Forelimb muscle (tissue), 1 donor: ENCODE measurements at regions not wholly inside any gene's neighbourhood (a gene's known extent, or its start where the extent isn't known, plus 50 kb on each side); places are given as distances from the start of the nearest gene placed in this dataset.

Experiments used
- DNase-seq: peaks from one replicate; pipeline ENCODE4 v3.0.0-alpha.2; 2013; ENCODE audit warnings: low read depth

GRCh38 chr12:17809206-17809605 is 280.8 kb downstream of the RERGL start:
- no peak for DNase-seq

DNA sequence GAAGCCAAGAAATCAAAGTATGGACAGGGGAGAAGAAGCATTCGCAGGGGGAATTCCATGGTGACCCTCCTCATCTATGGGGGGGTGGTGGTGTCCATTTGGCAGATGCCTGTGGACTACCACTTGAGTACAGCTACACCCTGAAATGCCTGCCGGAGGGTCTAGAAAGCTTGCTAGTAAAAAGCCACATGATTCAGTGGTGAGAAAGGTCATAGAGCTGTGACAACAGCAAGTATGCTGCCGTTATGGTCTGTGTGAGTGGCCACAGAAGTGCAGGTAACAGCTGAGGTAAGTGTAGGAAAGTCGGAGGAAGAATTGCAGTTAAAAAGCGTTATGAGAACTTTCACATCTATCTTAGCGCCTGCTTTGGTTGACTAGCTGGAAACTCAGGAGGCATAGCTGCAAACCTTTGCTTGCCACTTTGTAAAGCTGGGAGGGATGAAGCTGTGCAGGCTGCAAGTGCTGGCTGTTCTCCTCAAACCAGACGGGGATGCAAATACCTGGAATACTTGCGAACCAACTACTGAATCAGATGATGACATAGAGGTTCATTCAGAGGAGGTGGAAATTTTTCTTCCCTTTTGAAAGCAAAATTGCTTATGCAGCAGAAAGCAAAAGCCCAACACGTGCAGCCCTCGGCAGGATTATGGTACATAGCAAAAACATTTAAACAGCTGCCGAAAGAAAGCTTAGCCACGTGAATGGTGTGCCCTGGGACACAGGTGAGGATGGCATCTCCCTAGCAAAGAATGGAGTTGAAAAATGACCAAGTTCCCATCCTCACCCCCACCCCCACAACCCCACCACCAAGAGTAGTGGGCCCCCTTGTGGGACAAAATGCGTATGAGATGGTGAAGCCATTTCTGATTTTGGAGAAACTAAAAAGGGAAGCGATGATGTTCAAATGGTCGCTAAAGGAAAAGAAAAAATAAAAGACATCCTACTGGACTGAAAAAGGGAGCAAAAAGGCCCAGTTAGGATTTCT is 287.0 kb downstream of the RERGL start:
- no peak for DNase-seq

DNA sequence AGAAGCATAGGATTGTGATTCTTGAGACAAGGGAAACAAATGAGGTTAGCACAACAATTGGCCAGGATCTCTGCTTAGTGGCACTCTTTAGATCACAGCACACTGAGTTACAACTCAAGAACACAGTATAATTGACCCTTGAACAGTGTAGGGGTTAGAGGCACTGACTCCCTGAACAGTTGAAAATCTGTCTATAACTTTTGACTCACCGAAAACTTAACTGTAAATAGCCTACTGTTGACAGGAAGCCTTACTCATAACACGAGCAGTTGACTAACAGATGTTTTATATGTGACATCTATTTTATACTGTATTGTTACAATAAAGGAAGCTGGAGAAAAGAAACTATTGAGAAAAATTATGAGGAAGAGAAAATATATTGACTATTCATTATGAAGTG is 296.1 kb downstream of the RERGL start:
- DNase-seq, result no peak

DNA sequence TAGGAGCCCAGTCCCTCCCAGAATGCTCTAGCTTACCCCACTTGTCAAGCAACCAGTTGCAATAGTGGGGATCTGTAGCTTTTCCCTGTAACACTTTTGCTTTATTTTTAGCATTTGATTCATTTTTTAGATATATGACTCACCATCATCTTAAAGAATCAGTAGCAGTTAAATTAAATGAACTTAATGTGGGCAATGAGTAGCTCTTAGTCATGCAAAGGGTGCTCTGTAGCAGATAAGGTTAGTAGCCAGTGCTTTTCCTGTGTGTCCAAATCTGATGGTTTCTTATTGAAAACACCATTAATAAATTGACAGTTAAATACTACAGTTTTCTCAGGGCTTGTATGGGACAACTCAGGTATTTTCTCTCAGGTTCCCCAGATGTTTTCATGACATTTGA is 311.8 kb downstream of the RERGL start:
- DNase-seq, result no peak

- DNase-seq, result no peak
Measured at GRCh38 chr12:17763366-17763765, 326.6 kb downstream of the RERGL start.

DNA sequence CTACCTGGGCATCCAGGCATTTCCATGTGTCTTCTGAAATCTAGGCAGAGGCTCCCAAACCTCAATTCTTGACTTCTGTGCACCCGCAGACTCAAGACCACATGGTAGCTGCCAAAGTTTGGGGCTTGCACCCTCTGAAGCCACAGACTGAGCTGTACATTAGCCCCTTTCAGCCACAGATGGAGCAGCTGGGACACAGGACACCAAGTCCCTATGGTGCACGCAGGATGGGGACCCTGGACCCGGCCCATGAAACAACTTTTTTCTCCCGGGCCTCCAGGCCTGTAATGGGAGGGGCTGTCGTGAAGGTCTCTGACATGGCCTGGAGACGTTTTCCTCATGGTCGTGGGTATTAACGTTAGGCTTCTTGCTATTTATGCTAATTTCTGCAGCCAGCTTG is 330.0 kb downstream of the RERGL start:
- no peak for DNase-seq
